Chondrocyte (in vitro differentiated cells): ENCODE measurements at regions not wholly inside any gene's neighbourhood (a gene's known extent, or its start where the extent isn't known, plus 50 kb on each side); places are given as distances from the start of the nearest gene placed in this dataset.

Experiments
- DNase-seq: peaks from one replicate; pipeline ENCODE4 v3.0.0; 2021; ENCODE audit warnings: mixed read lengths, low spot score
- H3K27ac Mint-ChIP-seq: one replicate; pipeline ENCODE4 v1.8.0; 2021; ENCODE audit warnings: mild to moderate bottlenecking, moderate library complexity, mixed read lengths; ENCODE audit not compliant: unreplicated experiment
- H3K27me3 Mint-ChIP-seq: 2 replicates; pipeline ENCODE4 v1.8.0; 2021; ENCODE audit warnings: low read depth, mixed read lengths
- H3K36me3 Mint-ChIP-seq: 2 replicates; pipeline ENCODE4 v1.8.0; 2021; ENCODE audit warnings: low read depth, mixed read lengths
- H3K4me1 Mint-ChIP-seq: 2 replicates; pipeline ENCODE4 v1.8.0; 2021; ENCODE audit warnings: low read depth, mild to moderate bottlenecking, mixed read lengths
- H3K4me3 Mint-ChIP-seq: one replicate; pipeline ENCODE4 v1.8.0; 2021; ENCODE audit warnings: mild to moderate bottlenecking, moderate library complexity, mixed read lengths; ENCODE audit not compliant: unreplicated experiment
- H3K9me3 Mint-ChIP-seq: 2 replicates; pipeline ENCODE4 v1.8.0; 2021; ENCODE audit warnings: low read depth, mixed read lengths
- CTCF ChIP-seq: fragments of 200-600 bp; sonication (generic); IDR thresholded peaks from 2 replicates; pipeline ENCODE4 v1.5.0; 2021; ENCODE audit warnings: antibody characterized with exemption, mild to moderate bottlenecking, moderate library complexity

- no peak overlapping the region for H3K4me3 Mint-ChIP-seq
- DNase-seq, result no peak
- no peaks in the 10 kb centered on the region for H3K9me3 Mint-ChIP-seq
- H3K36me3 Mint-ChIP-seq, result no peaks in the 10 kb centered on the region
- peaks cover 2% of the 10 kb centered on the region for H3K27me3 Mint-ChIP-seq
- H3K4me1 Mint-ChIP-seq, result peaks cover 42% of the 10 kb centered on the region
- H3K27ac Mint-ChIP-seq, result no peak overlapping the region
- TF ChIP-seq CTCF, result no peak
Measured at GRCh38 chr5:124516567-124516966, 229.9 kb downstream of the ZNF608 start.

GRCh38 chr5:124515497-124516245 is 230.8 kb downstream of the ZNF608 start:
- no peak for DNase-seq
- Mint-ChIP-seq H3K27me3 (peaks cover 8% of the 10 kb centered on the region), H3K4me3 (no peak overlapping the region), H3K9me3 (no peaks in the 10 kb centered on the region), H3K27ac (peak overlapping the region; percentile 9), H3K4me1 (peaks cover 42% of the 10 kb centered on the region), H3K36me3 (no peaks in the 10 kb centered on the region)
- no peak for TF ChIP-seq CTCF

- DNase-seq, result no peak
- H3K9me3 Mint-ChIP-seq, result no peaks in the 10 kb centered on the region
- H3K4me3 Mint-ChIP-seq, result no peak overlapping the region
- peaks cover 8% of the 10 kb centered on the region for H3K27me3 Mint-ChIP-seq
- H3K27ac Mint-ChIP-seq, result peak overlapping the region; percentile 9
- peaks cover 40% of the 10 kb centered on the region for H3K4me1 Mint-ChIP-seq
- no peaks in the 10 kb centered on the region for H3K36me3 Mint-ChIP-seq
- no peak for TF ChIP-seq CTCF
Measured at GRCh38 chr5:124514956-124515355, 231.5 kb downstream of the ZNF608 start.

GRCh38 chr5:124512952-124513632 is 233.3 kb downstream of the ZNF608 start:
- Mint-ChIP-seq H3K4me3 (no peak overlapping the region), H3K9me3 (no peaks in the 10 kb centered on the region), H3K4me1 (peaks cover 22% of the 10 kb centered on the region), H3K27ac (no peak overlapping the region), H3K36me3 (no peaks in the 10 kb centered on the region), H3K27me3 (peaks cover 8% of the 10 kb centered on the region)
- DNase-seq, result no peak
- no peak for TF ChIP-seq CTCF

GRCh38 chr5:124512236-124512635 is 234.2 kb downstream of the ZNF608 start:
- no peak overlapping the region for H3K4me3 Mint-ChIP-seq
- TF ChIP-seq CTCF, result no peak

More at GRCh38 chr5:124512236-124512635, 234.2 kb downstream of the ZNF608 start:
- peaks cover 8% of the 10 kb centered on the region for H3K27me3 Mint-ChIP-seq
- no peak overlapping the region for H3K27ac Mint-ChIP-seq
- H3K4me1 Mint-ChIP-seq, result peaks cover 16% of the 10 kb centered on the region
- no peaks in the 10 kb centered on the region for H3K36me3 Mint-ChIP-seq
- H3K9me3 Mint-ChIP-seq, result no peaks in the 10 kb centered on the region
- no peak for DNase-seq
